ENCODE measurements at regions not wholly inside any gene's neighbourhood (a gene's known extent, or its start where the extent isn't known, plus 50 kb on each side); places are given as distances from the start of the nearest gene placed in this dataset.

DNA sequence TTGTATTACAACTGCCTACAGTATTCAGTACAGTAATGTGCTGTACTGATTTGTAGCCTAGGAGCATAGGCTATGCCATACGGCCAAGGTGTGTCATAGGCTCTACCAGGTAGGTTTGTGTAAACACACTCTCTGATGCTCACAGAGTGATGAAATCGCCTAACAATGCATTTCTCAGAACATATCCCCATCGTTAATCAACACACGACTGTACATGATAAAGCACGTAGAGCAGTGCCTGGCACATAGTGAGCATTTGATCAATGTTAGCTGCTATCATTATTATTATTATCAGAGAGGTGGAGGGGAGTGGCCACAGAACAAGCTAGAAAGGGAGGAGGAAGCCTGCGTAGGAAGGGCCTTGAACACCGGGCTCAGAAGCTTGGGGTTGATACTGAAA lies 81.1 kb upstream of the LHX1 start:
- Histone ChIP-seq H3K36me3 (ENCODE audit: insufficient read depth, low read length) (no peaks in the 10 kb centered on the region), H3K27ac (ENCODE audit: low read depth, low read length) (no peak overlapping the region), H3K79me2 (ENCODE audit: control insufficient read depth, insufficient read depth, low read length, unreplicated experiment) (no peaks in the 10 kb centered on the region), H2AFZ (ENCODE audit: low read length, unreplicated experiment) (no peak overlapping the region), H3K4me3 (ENCODE audit: low read depth, low read length) (no peak overlapping the region), H3K27me3 (ENCODE audit: insufficient read depth, low read length) (peaks cover 13% of the 10 kb centered on the region), H3K4me1 (ENCODE audit: control insufficient read depth, insufficient read depth, low read length, unreplicated experiment) (peaks cover 2% of the 10 kb centered on the region)

DNA sequence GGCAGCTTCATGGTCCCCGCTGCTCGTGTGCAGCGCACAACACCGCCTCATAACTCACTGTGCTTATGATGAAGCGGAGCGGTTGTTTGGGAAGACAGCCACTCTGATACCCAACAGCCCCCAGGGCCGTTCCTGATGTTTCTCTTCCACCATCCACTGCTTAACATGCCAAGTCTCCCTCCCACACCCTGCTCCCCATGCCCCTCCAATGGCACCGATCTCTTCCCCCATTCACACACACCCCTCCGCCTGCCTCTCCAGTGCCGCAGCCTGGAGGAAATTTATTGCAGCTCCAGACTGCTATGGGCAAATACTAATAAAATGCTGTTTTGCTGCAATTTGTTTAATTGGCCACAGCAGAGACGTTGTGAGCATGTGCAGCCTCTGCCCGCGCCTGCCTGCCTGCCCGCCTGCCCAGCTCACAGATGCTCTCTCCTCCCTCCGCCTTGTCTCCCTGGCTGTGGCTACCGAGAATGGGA lies 80.3 kb upstream of the LHX1 start:
- H3K27me3 ChIP-seq (ENCODE audit: insufficient read depth, low read length), result peaks cover 13% of the 10 kb centered on the region
- no peaks in the 10 kb centered on the region for H3K4me1 ChIP-seq (ENCODE audit: control insufficient read depth, insufficient read depth, low read length, unreplicated experiment)
- no peak overlapping the region for H2AFZ ChIP-seq (ENCODE audit: low read length, unreplicated experiment)
- H3K4me3 ChIP-seq (ENCODE audit: low read depth, low read length), result no peak overlapping the region
- no peaks in the 10 kb centered on the region for H3K79me2 ChIP-seq (ENCODE audit: control insufficient read depth, insufficient read depth, low read length, unreplicated experiment)
- H3K36me3 ChIP-seq (ENCODE audit: insufficient read depth, low read length), result no peaks in the 10 kb centered on the region
- H3K27ac ChIP-seq (ENCODE audit: low read depth, low read length), result no peak overlapping the region

DNA sequence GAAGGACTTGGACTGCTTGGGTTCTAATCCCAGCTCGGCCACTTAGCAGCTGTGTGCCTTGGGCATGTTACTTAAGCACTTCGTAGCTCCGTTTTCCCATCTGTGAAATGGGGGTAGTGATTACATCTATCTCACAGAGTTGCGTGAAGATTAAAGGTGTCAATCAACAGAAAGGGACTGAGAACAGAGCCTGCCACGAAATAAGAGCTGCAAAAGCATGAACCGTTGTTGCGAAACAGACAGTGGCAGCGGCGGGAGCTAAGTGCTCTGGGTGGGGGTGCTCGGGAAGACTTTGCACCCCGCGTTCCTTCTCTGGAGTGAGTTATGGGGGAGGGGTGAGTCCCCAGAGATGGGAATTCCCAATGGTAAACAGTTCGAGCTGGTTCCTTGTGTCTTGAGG lies 79.6 kb upstream of the LHX1 start:
- H3K4me3 ChIP-seq (ENCODE audit: low read depth, low read length), result no peak overlapping the region
- H3K27ac ChIP-seq (ENCODE audit: low read depth, low read length), result no peak overlapping the region
- no peaks in the 10 kb centered on the region for H3K79me2 ChIP-seq (ENCODE audit: control insufficient read depth, insufficient read depth, low read length, unreplicated experiment)
- no peaks in the 10 kb centered on the region for H3K36me3 ChIP-seq (ENCODE audit: insufficient read depth, low read length)
- peaks cover 13% of the 10 kb centered on the region for H3K27me3 ChIP-seq (ENCODE audit: insufficient read depth, low read length)
- H3K4me1 ChIP-seq (ENCODE audit: control insufficient read depth, insufficient read depth, low read length, unreplicated experiment), result no peaks in the 10 kb centered on the region
- no peak overlapping the region for H2AFZ ChIP-seq (ENCODE audit: low read length, unreplicated experiment)

DNA sequence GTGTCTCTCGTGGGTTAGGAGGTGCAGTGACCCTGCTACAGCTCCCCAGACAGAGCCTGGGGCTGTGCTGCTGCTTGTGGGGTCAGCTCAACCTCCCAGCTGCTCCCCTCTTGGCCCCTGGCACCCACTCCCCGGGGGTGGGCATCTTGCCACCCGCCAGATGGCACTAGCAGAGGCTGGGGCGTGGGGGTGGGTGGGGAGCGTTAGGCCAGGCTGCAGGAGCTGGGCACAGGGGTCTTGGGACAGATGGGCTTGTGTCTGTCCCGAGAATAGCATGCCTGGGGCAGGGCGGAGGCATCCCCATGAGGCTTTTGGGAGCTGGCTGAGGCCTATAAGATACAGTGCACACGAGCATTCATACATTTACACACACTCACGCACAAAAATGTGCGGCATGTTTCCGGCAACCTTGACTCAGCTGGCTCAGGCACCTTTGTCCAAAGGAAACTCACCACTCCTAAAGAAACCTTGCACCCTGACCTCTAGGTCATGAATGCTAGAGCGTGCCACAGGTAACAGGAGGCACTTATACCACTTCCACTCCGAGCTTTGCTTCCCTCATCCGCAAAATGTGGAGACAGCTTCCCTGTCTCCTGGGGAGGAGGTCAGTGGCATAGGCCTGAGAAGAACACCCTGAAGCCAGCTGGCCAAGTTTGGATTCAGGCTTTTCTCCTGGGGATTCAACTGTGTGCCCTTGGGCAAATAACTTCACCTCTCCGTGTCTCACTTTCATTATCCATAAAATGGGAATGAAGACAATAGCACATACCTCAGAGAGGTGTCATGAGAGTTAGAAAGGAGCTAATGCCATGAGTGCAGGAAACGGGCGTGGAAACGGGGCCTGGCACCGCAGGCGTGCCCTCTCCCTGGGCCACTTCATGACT lies 78.9 kb upstream of the LHX1 start:
- H3K4me1 ChIP-seq (ENCODE audit: control insufficient read depth, insufficient read depth, low read length, unreplicated experiment), result no peaks in the 10 kb centered on the region
- H3K79me2 ChIP-seq (ENCODE audit: control insufficient read depth, insufficient read depth, low read length, unreplicated experiment), result no peaks in the 10 kb centered on the region
- H3K27ac ChIP-seq (ENCODE audit: low read depth, low read length), result no peak overlapping the region
- peaks cover 13% of the 10 kb centered on the region for H3K27me3 ChIP-seq (ENCODE audit: insufficient read depth, low read length)
- no peak overlapping the region for H3K4me3 ChIP-seq (ENCODE audit: low read depth, low read length)
- H3K36me3 ChIP-seq (ENCODE audit: insufficient read depth, low read length), result no peaks in the 10 kb centered on the region
- H2AFZ ChIP-seq (ENCODE audit: low read length, unreplicated experiment), result no peak overlapping the region

DNA sequence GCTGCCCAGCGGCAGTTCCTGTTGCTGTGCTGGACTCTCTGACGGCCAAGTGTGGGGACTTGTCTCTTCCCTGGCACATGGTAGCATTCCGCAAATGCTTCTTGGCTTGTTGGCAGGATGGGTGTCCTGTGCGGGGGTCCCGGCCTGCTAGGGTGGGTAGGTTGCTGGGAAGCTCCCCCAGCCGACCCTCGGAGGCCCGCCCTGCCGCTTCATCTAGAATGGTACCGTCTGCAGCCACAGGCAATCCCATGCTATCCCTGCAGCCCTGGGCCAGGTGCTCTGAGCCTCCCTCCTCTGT lies 78.3 kb upstream of the LHX1 start:
- Histone ChIP-seq H3K27ac (ENCODE audit: low read depth, low read length) (no peak overlapping the region), H3K4me3 (ENCODE audit: low read depth, low read length) (no peak overlapping the region), H3K36me3 (ENCODE audit: insufficient read depth, low read length) (no peaks in the 10 kb centered on the region), H2AFZ (ENCODE audit: low read length, unreplicated experiment) (no peak overlapping the region), H3K27me3 (ENCODE audit: insufficient read depth, low read length) (peaks cover 13% of the 10 kb centered on the region), H3K79me2 (ENCODE audit: control insufficient read depth, insufficient read depth, low read length, unreplicated experiment) (no peaks in the 10 kb centered on the region), H3K4me1 (ENCODE audit: control insufficient read depth, insufficient read depth, low read length, unreplicated experiment) (no peaks in the 10 kb centered on the region)

DNA sequence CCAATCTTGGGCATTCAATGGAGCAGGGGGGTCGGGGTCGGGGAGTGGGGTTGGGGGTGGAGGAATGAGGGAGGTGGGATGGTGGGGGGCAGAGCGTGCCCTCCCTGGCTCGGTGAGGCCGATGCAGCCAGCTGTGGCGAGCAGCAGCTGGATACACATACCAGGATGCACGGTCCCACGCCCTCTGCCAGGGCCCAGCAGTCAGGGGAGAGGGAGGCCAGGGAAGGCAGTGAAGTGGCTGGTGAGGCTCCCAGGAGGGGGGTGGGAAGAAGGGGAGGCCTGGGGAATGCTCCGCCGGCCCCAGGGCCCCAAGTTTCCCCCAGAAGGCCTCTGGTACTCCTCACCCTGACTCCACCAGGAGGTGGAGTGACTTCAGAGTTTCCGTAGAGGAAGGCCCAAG lies 77.6 kb upstream of the LHX1 start:
- H3K27me3 ChIP-seq (ENCODE audit: insufficient read depth, low read length), result peaks cover 13% of the 10 kb centered on the region
- no peak overlapping the region for H3K4me3 ChIP-seq (ENCODE audit: low read depth, low read length)
- H3K27ac ChIP-seq (ENCODE audit: low read depth, low read length), result no peak overlapping the region
- H3K4me1 ChIP-seq (ENCODE audit: control insufficient read depth, insufficient read depth, low read length, unreplicated experiment), result no peaks in the 10 kb centered on the region
- no peaks in the 10 kb centered on the region for H3K36me3 ChIP-seq (ENCODE audit: insufficient read depth, low read length)
- H2AFZ ChIP-seq (ENCODE audit: low read length, unreplicated experiment), result no peak overlapping the region
- H3K79me2 ChIP-seq (ENCODE audit: control insufficient read depth, insufficient read depth, low read length, unreplicated experiment), result no peaks in the 10 kb centered on the region

DNA sequence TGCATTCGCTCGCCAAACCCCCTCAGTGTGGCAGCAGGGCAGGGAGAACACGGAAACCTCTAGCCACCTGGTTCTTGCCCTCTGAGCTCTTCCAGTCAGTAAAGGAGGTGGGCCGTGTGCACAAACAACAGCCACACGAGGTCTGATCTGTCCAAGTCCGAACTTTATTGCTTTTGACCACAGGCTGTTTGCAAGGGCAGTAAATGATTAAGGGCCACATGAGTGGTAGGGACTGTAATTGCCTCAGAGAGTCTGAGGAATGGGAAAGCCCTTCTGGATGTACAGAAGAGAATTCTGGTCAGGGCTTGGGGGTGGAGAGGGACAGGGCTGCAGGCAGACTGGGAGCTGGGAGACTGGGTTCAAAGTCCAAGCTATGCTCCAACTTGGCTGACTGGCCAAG lies 75.7 kb upstream of the LHX1 start:
- H3K4me1 ChIP-seq (ENCODE audit: control insufficient read depth, insufficient read depth, low read length, unreplicated experiment), result no peaks in the 10 kb centered on the region
- H3K4me3 ChIP-seq (ENCODE audit: low read depth, low read length), result no peak overlapping the region
- H3K79me2 ChIP-seq (ENCODE audit: control insufficient read depth, insufficient read depth, low read length, unreplicated experiment), result no peaks in the 10 kb centered on the region
- no peak overlapping the region for H2AFZ ChIP-seq (ENCODE audit: low read length, unreplicated experiment)
- H3K27ac ChIP-seq (ENCODE audit: low read depth, low read length), result no peak overlapping the region
- peaks cover 20% of the 10 kb centered on the region for H3K27me3 ChIP-seq (ENCODE audit: insufficient read depth, low read length)
- no peaks in the 10 kb centered on the region for H3K36me3 ChIP-seq (ENCODE audit: insufficient read depth, low read length)

DNA sequence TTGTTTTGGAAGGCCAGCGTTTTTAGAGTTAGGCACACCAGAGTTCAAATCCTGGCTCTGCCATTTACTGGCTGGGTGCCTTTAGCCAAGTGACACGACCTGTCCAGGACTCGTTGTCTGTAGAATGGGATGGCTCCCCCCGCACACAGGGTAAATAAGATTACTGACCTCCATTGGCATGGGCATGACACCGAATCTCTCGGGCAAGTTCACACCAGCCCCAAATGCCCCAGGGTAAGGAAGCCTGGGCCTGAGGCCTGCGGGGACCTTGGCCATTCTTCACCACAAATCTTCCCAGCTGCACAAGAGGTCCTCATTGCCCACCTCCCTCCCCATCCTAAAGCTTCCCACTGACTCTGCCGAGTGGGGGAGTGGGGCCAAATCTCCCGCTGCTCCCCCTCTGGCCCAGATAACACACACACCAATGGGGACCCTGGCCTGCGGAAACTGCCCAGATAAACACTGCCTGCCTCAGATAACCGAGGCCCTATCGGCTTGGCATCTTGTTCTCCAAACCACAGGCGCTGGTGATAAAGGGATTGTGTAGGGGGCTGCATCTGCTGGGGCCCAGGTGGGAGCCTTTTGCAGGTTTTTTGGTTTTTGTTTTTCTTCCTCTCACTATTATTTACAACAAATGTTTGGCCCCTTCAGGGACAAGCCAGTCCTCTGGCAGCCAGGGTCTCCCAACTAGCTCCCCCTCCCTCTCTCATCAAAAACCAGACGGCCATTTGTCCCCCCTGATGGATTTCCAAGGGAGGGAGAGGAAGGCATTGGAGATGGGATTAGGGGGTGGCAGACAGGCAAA lies 75.0 kb upstream of the LHX1 start:
- Histone ChIP-seq H3K27me3 (ENCODE audit: insufficient read depth, low read length) (peaks cover 24% of the 10 kb centered on the region), H3K27ac (ENCODE audit: low read depth, low read length) (no peak overlapping the region), H3K36me3 (ENCODE audit: insufficient read depth, low read length) (no peaks in the 10 kb centered on the region), H3K4me3 (ENCODE audit: low read depth, low read length) (no peak overlapping the region), H3K4me1 (ENCODE audit: control insufficient read depth, insufficient read depth, low read length, unreplicated experiment) (no peaks in the 10 kb centered on the region), H2AFZ (ENCODE audit: low read length, unreplicated experiment) (no peak overlapping the region), H3K79me2 (ENCODE audit: control insufficient read depth, insufficient read depth, low read length, unreplicated experiment) (no peaks in the 10 kb centered on the region)

DNA sequence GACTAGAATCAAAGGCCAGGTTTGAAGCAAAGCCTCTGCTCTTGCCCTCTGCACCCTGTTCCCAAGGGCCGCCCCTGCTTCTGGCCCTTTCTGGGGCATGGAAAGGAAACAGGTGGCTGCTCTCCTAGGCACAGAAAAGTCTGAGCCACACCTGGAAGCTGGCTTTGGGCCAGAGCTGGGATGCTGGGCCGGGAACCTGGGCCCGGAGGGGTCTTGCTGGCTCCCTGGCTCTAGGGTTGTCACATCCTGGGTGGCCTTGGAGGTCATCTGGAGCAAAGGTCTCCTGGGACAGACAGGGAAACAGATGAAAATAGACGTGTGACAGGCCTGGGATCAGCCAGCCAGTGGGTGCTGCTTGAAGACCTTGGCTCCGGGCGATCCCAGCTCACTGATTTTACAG lies 74.1 kb upstream of the LHX1 start:
- no peak overlapping the region for H3K27ac ChIP-seq (ENCODE audit: low read depth, low read length)
- H3K4me3 ChIP-seq (ENCODE audit: low read depth, low read length), result no peak overlapping the region
- H3K27me3 ChIP-seq (ENCODE audit: insufficient read depth, low read length), result peaks cover 27% of the 10 kb centered on the region
- H3K36me3 ChIP-seq (ENCODE audit: insufficient read depth, low read length), result no peaks in the 10 kb centered on the region
- H3K4me1 ChIP-seq (ENCODE audit: control insufficient read depth, insufficient read depth, low read length, unreplicated experiment), result no peaks in the 10 kb centered on the region
- no peaks in the 10 kb centered on the region for H3K79me2 ChIP-seq (ENCODE audit: control insufficient read depth, insufficient read depth, low read length, unreplicated experiment)
- H2AFZ ChIP-seq (ENCODE audit: low read length, unreplicated experiment), result no peak overlapping the region

DNA sequence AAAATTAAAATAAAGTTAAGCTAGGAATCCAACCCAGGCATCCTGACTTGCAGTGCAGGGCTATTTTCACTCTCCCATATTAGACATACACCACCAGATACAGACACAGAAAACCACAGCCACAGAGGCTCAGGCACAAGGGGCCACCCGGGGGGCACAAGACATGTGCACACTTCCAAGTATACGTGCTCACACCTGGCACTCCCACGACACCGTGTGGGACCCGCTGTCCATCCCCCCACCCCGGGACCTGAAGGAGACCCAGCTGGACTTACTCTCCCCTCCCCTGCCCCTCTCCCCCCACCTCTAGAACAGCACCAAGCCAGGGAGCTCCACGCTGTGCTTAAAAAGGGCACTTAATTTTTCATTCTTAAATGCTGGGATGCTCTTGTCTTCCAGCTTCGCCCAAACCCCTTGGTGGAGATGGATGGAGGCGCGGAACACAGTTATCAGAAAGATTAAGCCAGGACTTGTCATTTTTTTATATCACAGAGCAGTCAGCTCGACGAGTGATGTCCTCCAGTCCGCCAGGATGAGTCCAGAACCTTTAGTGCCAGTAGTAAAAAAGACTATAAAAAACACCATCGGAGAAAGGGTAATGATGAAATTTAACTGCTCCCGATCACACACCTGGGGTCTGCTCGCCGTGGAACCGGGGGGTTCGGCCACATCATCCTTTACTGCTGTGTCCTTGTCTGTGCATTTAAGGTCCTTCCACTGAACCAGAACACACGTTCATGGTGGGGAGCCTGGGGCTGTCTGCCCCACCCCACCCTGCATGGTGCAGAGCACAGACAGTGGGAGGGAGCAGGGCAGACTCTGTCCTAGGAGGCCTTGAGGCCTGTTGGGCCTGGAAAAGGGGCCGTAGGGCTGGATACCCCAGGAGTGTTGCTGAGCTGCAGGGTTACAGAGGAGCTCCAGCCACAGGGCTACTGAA lies 73.3 kb upstream of the LHX1 start:
- H2AFZ ChIP-seq (ENCODE audit: low read length, unreplicated experiment), result no peak overlapping the region
- no peak overlapping the region for H3K4me3 ChIP-seq (ENCODE audit: low read depth, low read length)

More for the DNA sequence above, 73.3 kb upstream of the LHX1 start:
- Histone ChIP-seq H3K79me2 (ENCODE audit: control insufficient read depth, insufficient read depth, low read length, unreplicated experiment) (no peaks in the 10 kb centered on the region), H3K27ac (ENCODE audit: low read depth, low read length) (no peak overlapping the region), H3K36me3 (ENCODE audit: insufficient read depth, low read length) (no peaks in the 10 kb centered on the region), H3K27me3 (ENCODE audit: insufficient read depth, low read length) (peaks cover 27% of the 10 kb centered on the region), H3K4me1 (ENCODE audit: control insufficient read depth, insufficient read depth, low read length, unreplicated experiment) (no peaks in the 10 kb centered on the region)
